GM21381 (cell line): ENCODE measurements at regions not wholly inside any gene's neighbourhood (a gene's known extent, or its start where the extent isn't known, plus 50 kb on each side); places are given as distances from the start of the nearest gene placed in this dataset.
"Not testable (repeated sequence)": the region's sequence is repeated elsewhere in the genome, so short reads cannot be mapped to it uniquely, and the experiment has no call there.

Source experiments
- ATAC-seq: cut with Tn5 transposase; IDR thresholded peaks from one replicate; pipeline ENCODE4 v1.9.1; 2021; ENCODE audit warnings: mild to moderate bottlenecking, moderate library complexity; ENCODE audit not compliant: unreplicated experiment

- ATAC-seq: no peak
Measured at GRCh38 chr10:117601716-117602115, 59.2 kb downstream of the EMX2 start.

- no peak for ATAC-seq
Measured at GRCh38 chr10:117603081-117603480, 60.5 kb downstream of the EMX2 start.

GRCh38 chr10:117603726-117604125 is 61.2 kb downstream of the EMX2 start:
- no peak for ATAC-seq

- no peak for ATAC-seq
Measured at GRCh38 chr10:117609095-117609795, 66.7 kb downstream of the EMX2 start.

- no peak for ATAC-seq
Measured at GRCh38 chr10:117609796-117610170, 67.2 kb downstream of the EMX2 start.

- no peak for ATAC-seq
Measured at GRCh38 chr10:117610321-117610720, 67.8 kb downstream of the EMX2 start.

- no peak for ATAC-seq
Measured at GRCh38 chr10:117612113-117612512, 69.6 kb downstream of the EMX2 start.

- ATAC-seq: no peak
Measured at GRCh38 chr10:117615649-117616048, 73.1 kb downstream of the EMX2 start.

- ATAC-seq: peak; percentile 54
Measured at GRCh38 chr10:117616179-117616578, 73.6 kb downstream of the EMX2 start.

- no peak for ATAC-seq
Measured at GRCh38 chr10:117617086-117617485, 74.5 kb downstream of the EMX2 start.

- no peak for ATAC-seq
Measured at GRCh38 chr10:117617659-117618058, 75.1 kb downstream of the EMX2 start.

- ATAC-seq: no peak
Measured at GRCh38 chr10:117619223-117619622, 76.7 kb downstream of the EMX2 start.

GRCh38 chr10:117619707-117620405 is 77.3 kb downstream of the EMX2 start:
- ATAC-seq: no peak

GRCh38 chr10:117621196-117621595 is 78.7 kb downstream of the EMX2 start:
- no peak for ATAC-seq

GRCh38 chr10:117621795-117622420 is 79.4 kb downstream of the EMX2 start:
- ATAC-seq: no peak

GRCh38 chr10:117622471-117623184 is 80.1 kb downstream of the EMX2 start:
- ATAC-seq: no peak

GRCh38 chr10:117626228-117626627 is 83.7 kb downstream of the EMX2 start:
- ATAC-seq: no peak

GRCh38 chr10:117627561-117627960 is 85.0 kb downstream of the EMX2 start:
- no peak for ATAC-seq

- ATAC-seq: not testable (repeated sequence)
Measured at GRCh38 chr10:117629717-117630116, 87.2 kb downstream of the EMX2 start.

- no peak for ATAC-seq
Measured at GRCh38 chr10:117631276-117632145, 89.0 kb downstream of the EMX2 start.

GRCh38 chr10:117632406-117632805 is 89.9 kb downstream of the EMX2 start:
- ATAC-seq: no peak
